ENCODE measurements at regions not wholly inside any gene's neighbourhood (a gene's known extent, or its start where the extent isn't known, plus 50 kb on each side); places are given as distances from the start of the nearest gene placed in this dataset.

DNA sequence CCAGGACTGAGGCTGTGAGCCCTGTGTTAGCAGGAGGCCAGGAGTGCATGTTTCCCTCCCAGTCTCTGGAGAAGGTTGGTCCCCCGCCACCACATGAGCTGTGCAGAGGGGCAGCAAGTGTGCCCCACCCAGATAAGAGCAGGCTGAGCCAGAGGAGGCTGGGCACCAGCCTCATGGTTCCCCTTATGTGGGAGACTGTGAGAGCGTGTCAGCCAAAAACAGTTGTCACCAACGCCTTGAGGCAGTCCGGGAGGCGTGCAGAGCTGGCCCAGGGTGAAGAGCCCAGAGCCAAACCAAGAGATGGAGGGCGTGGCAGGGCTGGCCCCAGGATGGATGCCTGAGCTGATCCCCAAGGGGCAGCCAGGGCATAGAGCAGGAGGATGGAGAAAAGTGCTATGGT lies 128.7 kb upstream of the GLI2 start:
- no peak for DNase-seq (ENCODE audit: low read depth in 2 of 2)

DNA sequence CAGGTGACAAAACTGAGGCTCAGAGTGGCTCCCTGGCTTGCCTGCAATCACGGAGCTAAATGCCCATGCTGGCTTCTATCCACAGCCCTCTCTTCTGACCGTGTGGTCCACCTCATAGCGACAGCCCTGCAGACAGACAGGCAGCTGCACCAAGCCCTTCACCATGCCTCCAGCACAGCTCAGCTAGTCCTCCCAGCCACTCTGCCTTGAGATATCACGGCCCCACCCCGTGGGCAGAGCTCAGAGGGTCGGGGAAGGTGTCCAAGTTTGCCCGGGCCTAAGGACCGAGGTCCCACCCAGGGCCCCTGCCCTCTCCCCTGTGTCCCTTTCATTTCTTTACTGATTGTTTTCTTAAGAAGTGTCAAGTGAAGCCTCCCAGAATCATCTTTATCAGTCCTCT lies 128.2 kb upstream of the GLI2 start:
- no peak for DNase-seq (ENCODE audit: low read depth in 2 of 2)

DNA sequence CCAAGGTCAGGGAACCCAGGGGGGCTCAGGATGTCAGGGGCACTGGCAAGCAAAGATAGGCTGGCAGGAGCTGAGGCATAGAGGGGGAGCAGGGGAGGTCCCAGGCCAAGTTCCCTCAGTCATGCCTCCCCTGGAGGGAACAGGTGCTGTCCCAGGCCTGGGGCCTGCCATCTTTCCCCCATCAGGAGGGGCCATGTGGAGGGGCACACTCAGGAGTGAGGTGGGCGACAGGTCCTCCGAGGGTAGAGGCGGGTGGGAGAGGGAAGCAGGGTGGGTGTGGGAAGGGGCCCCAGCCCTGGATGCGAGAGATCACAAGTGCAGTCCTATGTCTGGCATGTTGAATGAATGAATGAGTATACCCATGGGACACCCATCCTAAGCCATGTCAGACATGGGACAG lies 127.7 kb upstream of the GLI2 start:
- DNase-seq (ENCODE audit: low read depth in 2 of 2) = no peak

DNA sequence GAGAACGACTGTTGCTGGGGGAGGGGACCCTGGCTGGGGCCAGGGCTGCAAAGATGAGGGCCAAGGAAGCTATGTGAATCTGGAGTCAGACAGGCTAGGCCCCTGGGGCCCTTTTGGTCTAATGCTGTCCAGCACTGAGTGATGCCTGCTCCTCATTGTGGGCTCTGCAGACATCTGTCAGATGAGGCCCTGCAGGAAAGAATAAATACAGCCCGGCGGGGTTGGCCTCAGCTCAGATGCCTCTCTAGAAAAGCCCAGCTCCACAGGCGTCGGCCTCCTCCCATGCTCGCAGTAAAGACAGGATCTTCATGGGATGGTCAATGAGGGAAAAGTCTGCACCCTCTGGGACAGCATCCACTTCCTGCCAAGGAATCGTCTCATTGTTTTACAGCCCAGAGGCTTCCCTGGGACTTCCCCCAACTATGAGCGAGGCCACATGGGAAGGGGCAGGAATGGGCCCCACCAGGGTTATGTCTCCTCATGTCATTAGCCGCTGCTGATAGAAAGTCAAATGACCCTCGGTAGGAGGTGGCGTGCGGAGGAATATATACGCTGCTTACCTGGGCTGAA lies 125.8 kb upstream of the GLI2 start:
- no peak for DNase-seq (ENCODE audit: low read depth in 2 of 2)

DNA sequence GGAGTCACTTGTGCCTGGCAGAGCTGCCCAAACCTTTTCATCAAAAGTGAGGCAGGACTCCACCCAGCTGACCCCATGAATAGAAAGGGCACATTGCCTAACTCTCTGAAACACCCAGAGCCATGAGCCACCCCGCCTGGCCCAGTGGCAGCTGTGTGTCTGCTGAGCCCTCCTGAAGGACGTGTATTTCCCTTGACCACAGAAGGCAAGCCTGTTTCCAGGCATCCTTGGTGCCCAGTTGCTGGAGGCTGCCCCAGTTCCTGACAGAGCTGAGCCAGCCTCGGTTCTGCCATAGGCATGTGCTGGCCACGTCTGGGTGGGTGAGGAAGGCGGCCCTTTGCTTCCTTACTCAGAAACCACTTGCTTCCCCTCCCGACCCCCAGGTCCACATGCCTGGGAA lies 124.7 kb upstream of the GLI2 start:
- DNase-seq (ENCODE audit: low read depth in 2 of 2) = no peak

DNA sequence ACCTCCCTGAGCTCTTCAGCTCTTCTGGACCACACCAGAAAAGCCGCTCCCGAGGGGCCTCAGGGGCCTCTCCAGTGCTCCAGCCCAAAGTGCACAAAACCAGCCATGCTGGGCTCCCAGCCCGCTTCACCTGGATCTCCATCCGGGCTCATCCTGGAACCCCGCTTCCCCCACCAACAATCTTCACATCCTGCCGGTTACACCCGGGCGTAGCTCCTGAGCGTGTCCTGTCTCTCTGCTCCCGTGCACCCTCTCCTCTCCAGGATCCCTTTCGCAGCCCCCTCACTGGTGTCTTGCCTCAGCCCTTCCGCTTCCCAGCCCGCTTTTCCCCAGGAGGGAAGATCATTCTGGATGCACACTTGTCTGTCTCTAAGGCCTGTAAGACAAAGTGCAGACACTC lies 123.7 kb upstream of the GLI2 start:
- no peak for DNase-seq (ENCODE audit: low read depth in 2 of 2)

DNA sequence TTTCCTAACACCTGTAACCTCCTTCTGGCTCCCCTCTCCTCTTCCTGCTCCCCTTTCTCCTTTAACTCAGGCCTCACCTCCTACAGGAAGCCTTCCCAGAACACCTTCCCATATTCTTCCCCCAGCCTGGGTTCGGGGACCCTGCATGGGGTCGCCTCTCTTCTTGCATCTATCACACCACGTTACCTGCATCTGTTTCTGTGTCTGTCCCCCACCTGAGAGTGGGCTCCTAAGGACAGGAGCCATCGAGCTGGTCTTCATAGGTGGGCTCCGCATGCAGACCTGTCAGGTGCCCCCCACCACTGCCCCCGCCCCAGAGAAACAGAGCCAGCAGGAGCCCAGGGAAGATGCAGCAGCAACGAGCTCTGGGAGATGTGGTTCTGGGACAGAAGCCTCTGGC lies 123.2 kb upstream of the GLI2 start:
- DNase-seq (ENCODE audit: low read depth in 2 of 2) = no peak

DNA sequence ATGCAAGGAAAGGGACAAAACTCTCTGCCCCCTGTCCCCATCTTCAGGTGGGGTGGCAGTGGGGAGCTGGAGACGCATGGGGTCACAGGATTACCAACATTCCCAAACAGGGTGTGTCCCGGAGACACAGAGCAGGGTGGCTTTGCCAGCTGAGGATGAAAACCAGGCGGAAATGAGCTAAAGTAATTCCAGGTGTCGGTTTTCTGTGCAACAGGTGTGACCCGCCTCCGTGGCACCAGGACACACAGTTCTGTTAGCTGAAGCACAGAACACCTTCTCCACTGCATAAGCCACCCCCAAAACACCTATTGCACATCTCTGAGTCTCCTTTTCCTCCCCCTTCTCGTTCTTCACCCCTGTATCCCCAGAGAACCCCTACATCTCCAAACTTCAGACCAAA lies 122.7 kb upstream of the GLI2 start:
- no peak for DNase-seq (ENCODE audit: low read depth in 2 of 2)

DNA sequence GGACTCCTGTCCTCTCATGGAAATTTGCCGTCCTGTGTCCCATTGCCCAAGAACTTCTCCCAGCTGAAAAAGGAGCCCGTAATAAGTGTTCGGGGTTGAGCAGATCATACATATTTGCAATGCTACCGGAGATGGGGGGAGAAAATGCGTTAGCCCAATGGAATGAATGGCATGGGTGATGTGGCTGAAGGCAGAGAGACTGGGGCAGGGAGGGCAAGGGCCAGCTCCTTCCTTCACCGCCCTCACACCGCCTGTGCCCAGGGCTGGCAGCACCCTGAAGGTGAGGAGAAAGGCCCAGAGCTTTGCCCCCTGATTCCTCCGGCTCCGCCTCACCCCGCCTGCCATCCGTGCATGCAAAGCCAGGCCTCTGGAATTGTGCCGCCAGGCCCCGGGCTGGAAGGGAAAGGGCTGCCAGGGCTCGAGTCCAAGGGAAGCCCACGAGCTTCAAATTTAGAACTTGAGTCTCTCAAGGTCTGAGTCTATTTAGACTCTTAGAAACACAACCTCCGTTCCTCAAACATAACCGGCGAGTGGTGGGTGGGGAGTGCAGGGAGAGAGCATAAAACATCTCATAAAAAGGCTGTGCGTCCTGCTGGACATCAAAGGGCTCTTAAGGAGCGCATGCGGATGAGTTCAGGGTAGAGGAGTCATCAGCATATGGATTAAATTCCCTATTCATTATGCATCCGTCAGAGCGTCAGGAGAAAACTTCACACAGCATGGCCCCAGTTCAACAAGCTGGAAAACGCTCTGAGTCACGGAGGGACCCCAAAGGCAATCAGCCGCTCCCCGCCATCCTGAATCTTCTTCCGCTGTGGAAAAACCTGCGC lies 121.7 kb upstream of the GLI2 start:
- no peak for DNase-seq (ENCODE audit: low read depth in 2 of 2)

DNA sequence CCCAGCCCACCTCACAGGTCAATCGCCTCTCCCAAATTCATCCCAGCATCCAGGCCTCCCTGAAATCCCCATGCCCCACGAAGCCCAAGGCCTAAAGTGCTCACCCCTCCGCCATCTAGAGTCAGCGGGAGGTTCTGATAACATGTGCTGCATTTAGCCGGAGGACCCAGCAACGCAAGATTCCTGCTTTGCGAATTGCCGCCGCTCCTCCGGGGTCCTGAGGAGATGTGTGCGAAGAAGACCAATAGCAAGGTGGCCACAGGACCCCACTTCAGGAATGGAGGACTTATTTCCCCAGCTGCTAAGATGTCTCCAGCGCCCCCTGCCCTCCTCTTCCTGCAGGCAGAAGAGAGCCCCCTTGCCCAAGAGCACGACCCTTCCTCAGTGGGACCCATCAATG lies 120.8 kb upstream of the GLI2 start:
- DNase-seq (ENCODE audit: low read depth in 2 of 2) = no peak

DNA sequence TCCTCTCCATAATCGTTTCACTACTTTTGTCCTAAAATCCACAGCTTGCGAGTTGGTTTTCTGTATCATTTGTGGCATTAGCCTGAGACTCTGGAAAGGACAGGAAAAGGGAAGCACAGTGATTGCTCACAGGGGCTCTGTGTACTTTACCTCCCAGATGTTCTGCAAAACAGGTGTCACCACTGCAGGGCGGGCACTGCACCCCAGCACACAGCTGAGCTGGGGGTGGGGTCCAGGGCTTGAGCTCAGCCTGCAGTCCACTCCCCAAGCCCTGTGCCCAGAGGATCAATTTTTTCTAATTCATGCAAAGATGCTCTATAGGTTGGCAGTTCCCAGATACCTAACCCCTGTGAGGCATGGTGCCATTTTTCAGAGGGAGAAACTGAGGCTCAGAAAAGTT lies 119.4 kb upstream of the GLI2 start:
- DNase-seq (ENCODE audit: low read depth in 2 of 2) = no peak

DNA sequence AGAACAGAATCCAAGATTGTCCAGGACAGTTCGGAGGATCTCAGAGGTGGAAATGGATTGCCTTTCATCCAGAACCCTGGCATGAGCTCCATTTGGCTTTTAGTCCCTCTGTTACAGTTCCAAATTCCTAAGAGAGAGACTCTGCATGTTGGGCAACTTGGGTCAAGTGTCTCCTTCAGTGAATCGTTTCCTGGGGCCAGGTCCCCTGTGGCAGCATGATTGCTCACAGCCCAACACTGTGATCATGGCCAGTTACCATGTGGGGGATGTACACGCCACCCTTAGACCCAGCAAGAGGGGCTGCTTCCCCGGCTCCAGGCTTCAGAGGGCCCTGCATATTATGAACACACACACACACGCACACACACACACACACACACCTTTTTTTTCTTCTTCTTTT lies 118.6 kb upstream of the GLI2 start:
- DNase-seq (ENCODE audit: low read depth in 2 of 2) = no peak

DNA sequence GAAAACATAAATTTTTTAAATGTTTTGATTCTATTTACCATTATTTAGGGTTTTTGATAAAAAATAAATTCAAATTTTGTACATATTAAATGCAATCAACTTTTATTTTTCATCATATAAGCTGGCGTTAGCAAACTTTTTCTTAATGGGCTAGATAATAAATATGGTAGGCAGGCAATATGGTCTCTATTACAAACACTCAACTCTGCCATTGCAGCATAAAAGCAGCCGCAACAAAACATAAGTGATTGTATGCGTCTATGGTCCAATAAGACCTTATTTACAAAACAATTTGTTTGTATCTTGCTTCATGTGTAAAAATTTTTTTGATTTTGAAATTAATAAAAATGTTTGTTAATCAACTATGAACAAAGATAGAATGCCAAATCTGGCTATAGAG lies 116.8 kb upstream of the GLI2 start:
- no peak for DNase-seq (ENCODE audit: low read depth in 2 of 2)

DNA sequence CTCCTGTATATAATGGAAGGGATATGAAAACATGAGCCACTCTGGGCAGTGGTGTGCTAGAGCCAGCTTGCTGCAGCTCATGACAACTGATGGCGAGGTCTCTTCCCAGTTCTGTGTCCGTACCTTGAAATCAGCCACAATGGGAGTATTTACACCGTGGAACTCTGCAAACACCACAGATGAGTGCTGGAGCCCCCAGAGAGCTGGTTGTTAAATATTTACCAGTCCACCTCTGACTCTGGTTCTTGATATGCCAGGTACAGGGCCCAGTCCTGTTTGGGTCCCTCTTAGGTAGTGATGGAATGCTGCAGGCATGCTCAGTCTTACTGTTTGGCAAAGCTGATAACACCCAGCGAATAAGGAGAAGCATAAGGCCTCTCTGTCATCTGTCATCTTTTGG lies 116.1 kb upstream of the GLI2 start:
- DNase-seq (ENCODE audit: low read depth in 2 of 2) = no peak

DNA sequence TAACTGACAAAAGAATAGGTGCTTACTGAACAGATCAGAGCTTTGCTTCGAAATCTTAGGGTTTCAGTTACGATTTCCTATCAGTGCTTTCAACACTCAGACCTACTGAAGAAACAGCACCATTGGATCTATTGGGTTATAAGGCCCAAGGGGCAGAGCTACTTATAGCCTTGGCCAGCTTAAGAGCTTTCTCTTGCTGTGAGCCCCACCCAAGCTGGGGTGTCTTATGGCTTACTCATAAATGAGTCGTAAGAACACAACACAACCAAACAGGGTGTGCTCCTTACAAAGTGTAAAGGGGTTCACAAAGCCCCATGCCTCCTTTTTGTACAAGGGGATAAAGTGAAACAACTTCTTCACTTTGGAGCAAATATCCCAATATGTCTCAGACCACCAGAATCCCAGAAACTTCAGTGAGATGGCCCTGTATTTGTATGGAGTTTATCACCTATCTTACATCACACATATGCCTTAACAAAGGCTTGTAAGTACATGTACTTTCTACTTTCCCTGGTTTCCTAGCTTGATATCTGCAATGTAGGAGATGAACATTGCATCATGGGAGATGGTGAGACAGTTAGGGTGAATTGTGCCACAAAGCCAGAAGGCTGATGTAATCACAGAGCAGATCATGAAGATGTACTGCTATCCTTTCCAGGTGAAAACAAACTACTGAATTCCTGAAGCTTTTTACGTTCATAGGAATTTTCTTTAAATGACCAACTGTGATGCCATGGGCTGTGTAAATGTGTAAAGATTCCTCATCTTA lies 115.5 kb upstream of the GLI2 start:
- DNase-seq (ENCODE audit: low read depth in 2 of 2) = no peak

DNA sequence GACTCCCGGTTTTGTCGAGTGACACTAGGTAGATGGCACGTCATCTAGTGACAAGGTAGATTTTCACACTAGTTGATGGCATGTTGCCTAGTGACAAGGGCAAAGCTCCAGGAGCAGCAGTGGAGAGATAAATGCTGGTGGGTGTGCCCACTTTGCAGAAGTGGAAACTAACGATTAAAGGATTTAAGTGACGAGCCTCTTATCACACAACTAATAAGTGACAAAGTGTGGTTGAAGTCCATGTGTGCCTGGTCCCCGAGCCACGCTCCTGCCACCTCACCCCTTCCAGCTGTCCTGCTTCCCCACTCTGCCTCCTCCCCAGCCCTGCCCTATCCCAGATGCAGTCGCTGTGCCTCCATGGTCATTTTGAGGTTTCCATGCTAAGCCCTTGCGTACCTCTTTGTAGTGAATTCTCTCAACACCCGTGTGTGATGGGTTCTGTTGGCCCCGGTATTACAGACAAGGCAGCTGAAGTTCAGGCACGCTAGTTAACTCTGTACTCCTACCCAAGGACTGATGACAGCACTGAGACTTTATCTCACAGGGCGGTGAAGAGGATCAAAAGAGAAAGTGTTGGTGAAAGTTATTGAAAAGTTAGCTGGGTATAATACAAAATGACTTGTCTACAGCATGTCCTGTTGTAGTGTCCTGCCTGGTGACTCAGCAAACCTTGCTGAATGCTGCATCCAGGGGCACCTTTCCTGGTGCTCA lies 113.4 kb upstream of the GLI2 start:
- no peak for DNase-seq (ENCODE audit: low read depth in 2 of 2)

DNA sequence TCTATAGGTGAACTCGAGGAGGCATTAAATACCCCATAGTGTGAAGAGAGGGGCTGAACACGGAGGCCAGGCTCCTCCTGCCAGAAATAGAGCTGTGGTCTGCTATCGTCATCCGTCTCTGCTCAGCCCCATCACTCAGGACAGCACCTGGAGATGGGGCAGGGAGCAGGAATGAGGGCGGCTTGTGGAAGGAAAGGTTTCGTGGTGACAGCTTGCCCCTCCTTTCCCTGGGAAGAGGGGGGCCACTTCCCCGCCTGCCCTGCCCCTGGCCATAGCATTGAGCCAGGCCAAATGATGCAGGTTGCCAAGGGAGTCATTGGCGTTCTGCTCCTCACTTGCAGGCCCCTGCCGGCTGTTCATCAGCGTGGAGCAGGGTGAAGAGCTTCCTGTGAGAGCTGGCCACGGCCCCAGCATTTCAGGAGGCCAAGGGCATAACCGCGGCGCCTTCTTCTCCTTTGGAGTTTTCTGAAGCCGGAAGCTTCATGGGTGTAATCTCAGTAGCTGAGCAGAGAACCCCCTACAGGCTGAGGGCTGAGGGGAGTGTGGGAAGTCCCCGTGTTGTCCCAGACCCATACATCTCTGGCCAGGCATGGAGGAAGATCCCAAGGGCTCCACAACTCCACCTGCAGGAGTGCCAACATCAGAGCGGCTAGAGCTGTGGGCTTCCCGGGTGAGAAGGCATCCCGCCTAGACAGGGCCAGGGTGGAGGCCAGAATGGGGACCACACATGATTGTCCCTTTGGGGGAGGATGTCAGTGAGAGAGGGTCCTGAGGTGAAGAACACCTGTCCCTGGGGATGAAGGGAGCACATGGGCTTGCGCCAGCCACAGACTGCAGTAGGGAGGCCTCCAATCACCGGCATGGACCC lies 112.5 kb upstream of the GLI2 start:
- DNase-seq (ENCODE audit: low read depth in 2 of 2) = no peak

DNA sequence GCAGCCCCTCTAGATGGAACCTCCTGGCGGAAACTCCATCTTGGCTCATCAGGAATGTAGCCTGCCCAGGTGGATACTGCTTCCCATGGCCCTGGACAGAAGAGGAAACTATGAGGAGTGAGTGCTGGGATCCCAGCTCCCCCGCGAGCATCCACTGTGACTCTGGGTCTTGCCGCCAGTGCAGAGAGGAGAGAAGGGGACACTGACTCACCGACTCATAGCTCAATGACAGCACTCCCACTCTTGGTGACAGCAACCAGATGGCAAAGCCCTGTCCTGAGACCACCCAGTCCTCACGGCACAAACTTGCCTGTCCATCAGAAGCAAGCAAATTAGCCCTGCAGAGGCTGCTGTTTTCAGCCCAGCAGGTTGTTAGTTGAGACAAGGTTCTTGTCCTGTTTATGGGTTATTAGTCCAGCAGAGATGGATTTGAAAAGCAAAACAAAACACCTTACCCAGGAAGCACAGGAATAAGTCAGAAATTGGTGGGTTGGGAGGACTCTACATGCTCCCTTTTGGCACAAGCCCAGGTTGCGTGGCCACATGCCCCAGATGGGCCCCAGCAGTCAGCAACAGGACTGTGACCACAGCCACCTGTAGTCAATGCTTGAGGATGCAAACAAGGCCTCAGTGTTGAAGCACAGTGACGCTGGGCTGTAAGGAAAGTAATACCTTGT lies 111.5 kb upstream of the GLI2 start:
- DNase-seq (ENCODE audit: low read depth in 2 of 2) = no peak

DNA sequence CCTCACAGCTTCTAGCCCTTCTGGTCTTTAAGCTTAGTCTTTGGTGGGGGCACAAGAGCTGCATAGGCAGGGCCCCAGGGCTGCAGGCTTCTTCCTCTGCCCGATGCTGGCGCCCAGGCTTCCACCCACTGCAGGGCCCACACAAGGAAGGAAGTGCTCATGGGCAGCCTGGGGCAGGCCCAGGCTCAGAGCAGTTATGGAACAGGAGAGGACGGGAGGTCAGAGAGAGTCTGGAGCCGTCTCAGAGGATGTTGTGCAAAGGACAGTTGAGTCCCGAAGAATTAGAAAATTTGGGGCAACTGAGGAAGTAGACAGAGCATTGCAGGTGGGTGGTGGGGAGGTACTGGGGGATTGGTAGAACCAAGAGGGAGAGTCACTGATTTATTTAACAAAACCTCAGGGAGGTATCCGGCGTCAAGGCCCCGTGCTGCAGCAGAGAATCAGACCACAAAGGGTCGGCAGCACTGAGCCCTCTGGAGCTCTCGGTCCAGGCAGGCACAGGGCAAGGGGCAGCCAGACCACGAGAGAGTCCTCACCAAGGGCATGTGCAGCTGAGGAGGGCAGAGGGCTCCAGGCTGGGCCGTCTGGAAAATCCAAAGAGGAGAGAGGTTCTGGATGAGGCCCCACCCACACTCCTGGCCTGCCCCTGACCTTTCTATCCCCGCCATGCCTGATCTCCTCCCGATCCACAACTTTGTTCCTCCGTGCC lies 110.8 kb upstream of the GLI2 start:
- DNase-seq (ENCODE audit: low read depth in 2 of 2) = no peak

DNA sequence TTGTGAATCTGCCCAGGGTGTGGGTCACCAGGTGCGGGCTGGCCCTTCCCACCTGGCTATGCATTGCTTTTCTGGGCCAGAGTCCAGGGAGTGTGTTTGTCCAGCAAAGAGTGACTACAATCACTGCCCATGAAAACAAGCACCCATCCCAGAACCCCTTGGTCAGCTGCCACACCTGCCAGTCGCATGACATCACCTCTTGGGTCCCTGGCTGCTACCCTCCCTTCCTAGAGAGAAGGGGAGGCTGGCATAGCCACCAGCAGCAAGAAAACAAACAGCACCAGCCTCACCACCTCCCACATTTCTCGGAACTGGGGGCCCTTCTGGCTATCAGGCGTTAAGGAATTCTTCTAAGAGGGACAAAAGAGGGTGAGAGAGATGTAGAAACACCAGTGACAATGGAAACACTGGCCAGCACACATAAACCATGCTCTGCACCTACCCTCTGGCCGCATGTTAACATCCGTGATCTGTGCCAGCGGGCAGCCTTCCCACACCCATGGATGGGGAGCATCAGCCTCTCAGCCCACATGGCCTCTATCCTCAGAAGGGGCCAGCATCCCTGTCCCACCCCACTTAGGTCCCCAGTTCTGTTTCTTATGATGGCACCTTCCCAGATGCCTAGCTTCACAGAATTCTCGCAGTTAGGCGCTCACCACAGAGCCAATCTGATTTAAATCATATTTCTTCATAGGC lies 109.7 kb upstream of the GLI2 start:
- DNase-seq (ENCODE audit: low read depth in 2 of 2) = no peak

Measured in stimulated activated CD4-positive, alpha-beta T cell treated with anti-CD3 and anti-CD28 coated beads, Interleukin-1b, Interleukin-23, amount 100 ng/mL, for 4 hours (primary cell).